ENCODE measurements at regions not wholly inside any gene's neighbourhood (a gene's known extent, or its start where the extent isn't known, plus 50 kb on each side); places are given as distances from the start of the nearest gene placed in this dataset.

GRCh38 chrX:121546317-121546716 is 498.9 kb downstream of the GLUD2 start:
- no peak overlapping the region for H3K27ac ChIP-seq (replicated peaks)
- no peak for DNase-seq
- no peak overlapping the region for H3K4me3 ChIP-seq
- intact Hi-C loops (cut with micrococcal nuclease), result no loop called here
- H3K36me3 ChIP-seq, result no peaks in the 10 kb centered on the region
- no peaks in the 10 kb centered on the region for H3K4me1 ChIP-seq
- H3K27me3 ChIP-seq (ENCODE audit: low read depth), result no peaks in the 10 kb centered on the region
- TF ChIP-seq CTCF (IDR thresholded peaks at IDR 0.05; ENCODE audit: borderline replicate concordance), result no peak
- H3K9me3 ChIP-seq (replicated peaks), result peaks cover 16% of the 10 kb centered on the region

- Histone ChIP-seq H3K36me3 (no peaks in the 10 kb centered on the region), H3K4me1 (no peaks in the 10 kb centered on the region), H3K4me3 (no peak overlapping the region), H3K9me3 (replicated peaks) (no peaks in the 10 kb centered on the region), H3K27me3 (ENCODE audit: low read depth) (no peaks in the 10 kb centered on the region), H3K27ac (replicated peaks) (no peak overlapping the region)
- no peak for DNase-seq
- no peak for TF ChIP-seq CTCF (IDR thresholded peaks at IDR 0.05; ENCODE audit: borderline replicate concordance)
- intact Hi-C loops (cut with micrococcal nuclease), result no loop called here
These were observed 511.5 kb downstream of the GLUD2 start for GRCh38 chrX:121558886-121559285.

GRCh38 chrX:121562616-121563015 is 515.2 kb downstream of the GLUD2 start:
- H3K4me3 ChIP-seq, result no peak overlapping the region
- H3K27me3 ChIP-seq (ENCODE audit: low read depth), result no peaks in the 10 kb centered on the region
- TF ChIP-seq CTCF (IDR thresholded peaks at IDR 0.05; ENCODE audit: borderline replicate concordance), result no peak
- no peaks in the 10 kb centered on the region for H3K4me1 ChIP-seq
- H3K36me3 ChIP-seq, result no peaks in the 10 kb centered on the region
- H3K9me3 ChIP-seq (replicated peaks), result no peaks in the 10 kb centered on the region
- intact Hi-C loops (cut with micrococcal nuclease), result loop anchor here (5.0 kb wide), 1 partner anchor 65 kb away; no protein-coding TSS in a partner anchor
- no peak overlapping the region for H3K27ac ChIP-seq (replicated peaks)
- DNase-seq, result no peak

GRCh38 chrX:121569609-121570008 is 522.2 kb downstream of the GLUD2 start:
- H3K27me3 ChIP-seq (ENCODE audit: low read depth), result no peaks in the 10 kb centered on the region
- no peak for TF ChIP-seq CTCF (IDR thresholded peaks at IDR 0.05; ENCODE audit: borderline replicate concordance)
- no peak for DNase-seq
- intact Hi-C loops (cut with micrococcal nuclease), result loop anchor here (10.0 kb wide), 1 partner anchor 765 kb away; no protein-coding TSS in a partner anchor
- H3K4me1 ChIP-seq, result no peaks in the 10 kb centered on the region
- H3K36me3 ChIP-seq, result no peaks in the 10 kb centered on the region
- H3K9me3 ChIP-seq (replicated peaks), result no peaks in the 10 kb centered on the region
- H3K4me3 ChIP-seq, result no peak overlapping the region
- no peak overlapping the region for H3K27ac ChIP-seq (replicated peaks)

- no peak for TF ChIP-seq CTCF (IDR thresholded peaks at IDR 0.05; ENCODE audit: borderline replicate concordance)
- H3K9me3 ChIP-seq (replicated peaks), result no peaks in the 10 kb centered on the region
- intact Hi-C loops (cut with micrococcal nuclease), result loop anchor here (10.0 kb wide), 1 partner anchor 765 kb away; no protein-coding TSS in a partner anchor
These were observed 522.8 kb downstream of the GLUD2 start for GRCh38 chrX:121570072-121570841.

More at GRCh38 chrX:121570072-121570841, 522.8 kb downstream of the GLUD2 start:
- no peak for DNase-seq
- no peaks in the 10 kb centered on the region for H3K27me3 ChIP-seq (ENCODE audit: low read depth)
- no peaks in the 10 kb centered on the region for H3K4me1 ChIP-seq
- H3K27ac ChIP-seq (replicated peaks), result no peak overlapping the region
- H3K4me3 ChIP-seq, result no peak overlapping the region
- no peaks in the 10 kb centered on the region for H3K36me3 ChIP-seq

All from left ventricle myocardium inferior (tissue), 1 donor.